IPS DF 4.7 (cell line): ENCODE measurements at regions not wholly inside any gene's neighbourhood (a gene's known extent, or its start where the extent isn't known, plus 50 kb on each side); places are given as distances from the start of the nearest gene placed in this dataset.
"Not testable (repeated sequence)": the region's sequence is repeated elsewhere in the genome, so short reads cannot be mapped to it uniquely, and the experiment has no call there.

ENCODE experiments used
- DNase-seq: peaks from one replicate; pipeline ENCODE4 v3.0.0-alpha.2; 2013; ENCODE audit warnings: low spot score; ENCODE audit errors: extremely low read depth

- DNase-seq: no peak
These were observed 146.6 kb downstream of the USP22 start for GRCh38 chr17:20896153-20896649.

GRCh38 chr17:20898726-20899125 is 144.1 kb downstream of the USP22 start:
- not testable (repeated sequence) for DNase-seq

- not testable (repeated sequence) for DNase-seq
These were observed 140.3 kb downstream of the USP22 start for GRCh38 chr17:20902496-20902895.

GRCh38 chr17:20903549-20903948 is 139.3 kb downstream of the USP22 start:
- not testable (repeated sequence) for DNase-seq

- DNase-seq: peak; percentile 60
These were observed 134.2 kb downstream of the USP22 start for GRCh38 chr17:20908313-20909267.

DNA sequence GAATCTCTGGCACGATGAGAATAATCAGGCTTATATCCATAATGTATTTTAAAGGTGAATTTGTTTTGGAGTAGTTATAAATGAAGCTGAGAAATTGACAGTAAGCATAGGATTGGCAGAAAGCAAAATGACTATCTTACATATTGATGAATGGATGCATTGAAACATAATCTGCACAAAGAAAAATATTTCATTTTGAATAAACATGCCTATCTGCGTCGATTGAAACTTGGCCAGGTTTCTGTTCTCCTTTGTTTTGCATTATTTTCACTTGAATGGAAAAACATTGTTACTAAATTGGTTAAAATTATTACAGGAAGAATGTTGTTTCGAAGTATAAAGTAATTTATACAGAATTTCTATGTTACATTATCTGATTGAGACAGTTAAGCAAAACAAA is 128.2 kb downstream of the USP22 start:
- DNase-seq: no peak

- no peak for DNase-seq
These were observed 126.4 kb downstream of the USP22 start for GRCh38 chr17:20916383-20916782.

DNA sequence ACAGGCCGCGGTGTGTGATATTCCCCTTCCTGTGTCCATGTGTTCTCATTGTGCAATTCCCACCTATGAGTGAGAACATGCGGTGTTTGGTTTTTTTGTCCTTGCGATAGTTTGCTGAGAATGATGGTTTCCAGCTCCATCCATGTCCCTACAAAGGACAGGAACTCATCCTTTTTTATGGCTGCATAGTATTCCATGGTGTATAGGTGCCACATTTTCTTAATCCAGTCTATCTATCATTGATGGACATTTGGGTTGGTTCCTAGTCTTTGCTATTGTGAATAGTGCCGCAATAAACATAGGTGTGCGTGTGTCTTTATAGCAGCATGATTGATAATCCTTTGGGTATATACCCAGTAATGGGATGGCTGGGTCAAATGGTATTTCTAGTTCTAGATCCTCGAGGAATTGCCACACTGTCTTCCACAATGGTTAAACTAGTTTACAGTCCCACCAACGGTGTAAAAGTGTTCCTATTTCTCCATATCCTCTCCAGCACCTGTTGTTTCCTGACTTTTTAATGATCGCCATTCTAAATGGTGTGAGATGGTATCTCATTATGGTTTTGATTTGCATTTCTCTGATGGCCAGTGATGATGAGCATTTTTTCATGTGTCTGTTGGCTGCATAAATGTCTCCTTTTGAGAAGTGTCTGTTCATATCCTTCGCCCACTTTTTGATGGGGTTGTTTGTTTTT is 125.1 kb downstream of the USP22 start:
- not testable (repeated sequence) for DNase-seq

GRCh38 chr17:20920095-20920814 is 122.6 kb downstream of the USP22 start:
- DNase-seq: no peak

GRCh38 chr17:20920815-20921199 is 122.0 kb downstream of the USP22 start:
- no peak for DNase-seq

DNA sequence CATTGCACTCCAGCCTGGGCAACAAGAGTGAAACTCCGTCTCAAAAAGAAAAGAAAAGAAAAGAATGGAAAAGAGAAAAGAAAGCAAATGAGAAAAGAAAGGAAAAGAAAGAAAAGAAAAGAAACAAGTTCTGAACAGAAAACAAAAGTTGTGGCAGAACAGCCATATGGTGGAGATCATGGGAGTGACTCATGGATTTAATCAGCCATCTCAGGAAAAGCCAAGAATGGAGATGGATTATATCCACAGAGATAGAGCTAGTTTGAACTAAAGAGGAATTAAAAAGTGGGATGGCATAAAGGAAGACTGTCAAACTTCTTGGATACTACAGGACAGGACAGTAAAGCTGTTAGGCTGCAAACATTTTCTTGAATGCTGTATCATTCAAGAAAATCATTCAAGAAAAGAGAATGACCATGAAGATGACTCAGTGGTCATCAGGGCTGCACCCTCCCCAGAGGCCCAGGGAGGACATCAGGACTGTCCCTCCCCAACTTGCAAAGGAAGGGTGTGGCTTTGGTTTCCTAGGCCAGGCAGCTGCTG is 120.6 kb downstream of the USP22 start:
- DNase-seq: no peak

DNA sequence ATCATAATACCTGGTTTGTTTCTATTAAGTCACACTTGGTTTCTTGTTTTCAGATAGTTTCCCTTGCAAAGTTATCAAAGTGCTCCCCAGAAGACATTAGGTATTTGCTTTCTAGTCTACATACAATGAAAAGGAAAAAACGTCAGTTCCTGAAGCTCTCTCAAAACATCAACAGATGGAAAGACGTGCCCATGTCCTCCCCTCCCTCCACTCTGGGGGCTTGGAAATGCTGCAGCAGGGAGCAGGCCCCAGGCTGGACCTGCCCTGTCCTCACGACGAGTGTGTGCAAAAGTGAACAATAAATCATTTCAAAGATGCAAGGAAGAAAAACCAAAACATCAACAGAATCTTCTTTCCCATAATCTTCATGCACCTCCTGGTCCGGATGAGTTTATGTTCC is 118.5 kb downstream of the USP22 start:
- no peak for DNase-seq

GRCh38 chr17:20925091-20925490 is 117.7 kb downstream of the USP22 start:
- no peak for DNase-seq

- DNase-seq: no peak
These were observed 116.9 kb downstream of the USP22 start for GRCh38 chr17:20925954-20926353.

GRCh38 chr17:20926532-20926931 is 116.3 kb downstream of the USP22 start:
- DNase-seq: no peak

- DNase-seq: no peak
These were observed 115.4 kb downstream of the USP22 start for GRCh38 chr17:20927308-20927977.

DNA sequence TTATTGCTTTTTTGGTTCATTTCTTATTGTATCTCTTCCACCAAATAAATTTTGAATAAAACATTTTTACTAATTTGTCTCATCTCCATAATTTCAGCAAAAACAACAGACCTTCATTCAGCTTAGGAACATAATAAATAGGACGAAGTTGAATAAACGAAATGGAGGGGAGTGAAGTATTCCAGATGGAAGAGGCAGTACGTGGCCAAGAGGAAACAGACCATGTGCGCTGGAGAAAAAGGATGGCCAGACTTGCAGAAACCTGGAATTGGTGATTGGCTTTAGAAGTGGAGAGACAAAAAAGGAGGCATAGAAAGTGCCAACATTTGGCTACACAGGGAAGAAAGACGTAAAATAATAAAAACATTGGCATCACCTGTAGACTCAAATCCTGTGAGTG is 113.5 kb downstream of the USP22 start:
- DNase-seq: no peak

DNA sequence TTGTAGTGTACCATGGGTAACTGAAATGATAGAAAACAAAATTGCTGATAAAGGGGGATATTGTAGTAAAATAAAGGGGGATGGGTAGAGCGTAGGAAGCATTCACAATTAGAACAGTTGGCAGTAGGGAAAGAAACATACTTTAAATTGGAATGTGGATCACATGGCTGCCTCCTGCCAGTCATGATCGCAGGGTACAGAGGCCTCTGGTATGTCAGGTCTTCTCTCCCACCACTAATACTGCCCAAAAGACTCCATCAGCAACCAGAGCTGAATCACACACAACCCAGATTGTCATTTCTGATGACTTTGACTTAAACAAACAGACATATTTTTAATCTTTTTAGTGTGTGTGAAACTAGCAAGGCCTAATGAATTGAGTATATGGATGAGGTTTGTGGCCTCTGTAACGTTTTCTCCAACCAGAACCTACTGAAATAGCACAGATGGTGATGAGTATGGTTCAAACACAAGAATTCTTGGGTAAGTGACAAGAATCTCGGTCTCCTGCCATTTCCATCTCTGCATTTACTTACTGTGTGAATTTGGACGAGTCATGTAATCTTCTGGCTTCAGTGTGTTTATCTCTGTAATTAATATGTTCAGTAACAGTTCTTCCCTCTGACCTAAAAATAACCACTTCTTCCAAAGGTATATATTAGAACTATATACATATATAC is 112.6 kb downstream of the USP22 start:
- no peak for DNase-seq

GRCh38 chr17:20933040-20933439 is 109.8 kb downstream of the USP22 start:
- DNase-seq: not testable (repeated sequence)

- no peak for DNase-seq
These were observed 108.5 kb downstream of the USP22 start for GRCh38 chr17:20934288-20934687.
